DND-41 (cell line): ENCODE measurements at regions not wholly inside any gene's neighbourhood (a gene's known extent, or its start where the extent isn't known, plus 50 kb on each side); places are given as distances from the start of the nearest gene placed in this dataset.

Experiments
- EZH2 ChIP-seq: IDR thresholded peaks from 3 replicates; pipeline ENCODE4 v1.6.1; 2012; ENCODE audit warnings: borderline replicate concordance, low read depth, mild to moderate bottlenecking, moderate library complexity, low read length, inconsistent platforms; ENCODE audit not compliant: severe bottlenecking
- TF ChIP-seq, protein P1 (sequence below): IDR thresholded peaks from 2 replicates; pipeline ENCODE4 v1.5.1; 2012; ENCODE audit warnings: borderline replicate concordance, low read length, moderate library complexity, mild to moderate bottlenecking; ENCODE audit not compliant: poor library complexity, severe bottlenecking; ENCODE audit errors: extremely low read depth

DNA sequence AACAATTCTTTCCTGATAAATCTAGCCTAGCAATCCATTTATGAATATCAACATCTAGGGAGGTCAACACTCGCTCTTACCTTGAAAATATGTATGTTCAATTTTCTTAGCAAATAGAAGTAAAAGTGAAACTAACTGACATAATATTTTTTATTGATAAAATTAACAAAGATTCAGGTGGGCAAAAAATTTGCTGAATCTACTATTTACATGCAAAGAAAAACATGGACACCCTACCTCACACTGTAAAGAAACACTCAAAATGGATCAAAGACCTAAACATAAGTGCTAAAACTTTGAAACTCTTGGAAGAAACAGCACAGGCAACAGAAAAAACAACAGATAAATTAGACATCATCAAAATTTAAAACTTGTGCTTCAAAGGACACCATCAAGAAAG, 151.6 kb upstream of the MYRIP start:
- no peak for TF ChIP-seq EZH2
- TF ChIP-seq, protein P1, sequence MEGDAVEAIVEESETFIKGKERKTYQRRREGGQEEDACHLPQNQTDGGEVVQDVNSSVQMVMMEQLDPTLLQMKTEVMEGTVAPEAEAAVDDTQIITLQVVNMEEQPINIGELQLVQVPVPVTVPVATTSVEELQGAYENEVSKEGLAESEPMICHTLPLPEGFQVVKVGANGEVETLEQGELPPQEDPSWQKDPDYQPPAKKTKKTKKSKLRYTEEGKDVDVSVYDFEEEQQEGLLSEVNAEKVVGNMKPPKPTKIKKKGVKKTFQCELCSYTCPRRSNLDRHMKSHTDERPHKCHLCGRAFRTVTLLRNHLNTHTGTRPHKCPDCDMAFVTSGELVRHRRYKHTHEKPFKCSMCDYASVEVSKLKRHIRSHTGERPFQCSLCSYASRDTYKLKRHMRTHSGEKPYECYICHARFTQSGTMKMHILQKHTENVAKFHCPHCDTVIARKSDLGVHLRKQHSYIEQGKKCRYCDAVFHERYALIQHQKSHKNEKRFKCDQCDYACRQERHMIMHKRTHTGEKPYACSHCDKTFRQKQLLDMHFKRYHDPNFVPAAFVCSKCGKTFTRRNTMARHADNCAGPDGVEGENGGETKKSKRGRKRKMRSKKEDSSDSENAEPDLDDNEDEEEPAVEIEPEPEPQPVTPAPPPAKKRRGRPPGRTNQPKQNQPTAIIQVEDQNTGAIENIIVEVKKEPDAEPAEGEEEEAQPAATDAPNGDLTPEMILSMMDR, result no peak
